CD4-positive, CD25-positive, alpha-beta regulatory T cell (primary cell): ENCODE measurements at regions not wholly inside any gene's neighbourhood (a gene's known extent, or its start where the extent isn't known, plus 50 kb on each side); places are given as distances from the start of the nearest gene placed in this dataset.

Experiments
- ATAC-seq, 2 donors: fragments of 150-1000 bp; cut with Tn5 transposase; one replicate each; pipeline ENCODE4 v1.10.0; 2021; ENCODE audit warnings: low read depth in 2 of 2, moderate number of reproducible peaks in 2 of 2, moderate library complexity in 1 of 2
- DNase-seq, 3 donors: peaks; one replicate each; pipeline versions ENCODE4 v3.0.0 to v3.0.0-alpha.2; 2012 to 2022; ENCODE audit warnings: mixed read lengths in 1 of 3
- H3K27ac ChIP-seq: one replicate; pipeline ENCODE4 v1.7.0; 2013; ENCODE audit warnings: mild to moderate bottlenecking, low read length; ENCODE audit not compliant: insufficient read depth, poor library complexity, severe bottlenecking
- H3K27me3 ChIP-seq: one replicate; pipeline ENCODE4 v1.7.0; 2013; ENCODE audit warnings: low read length; ENCODE audit not compliant: control insufficient read depth, insufficient read depth
- H3K36me3 ChIP-seq: one replicate; pipeline ENCODE4 v1.7.0; 2013; ENCODE audit warnings: mild to moderate bottlenecking, low read length, moderate library complexity; ENCODE audit not compliant: control insufficient read depth, insufficient read depth
- H3K4me1 ChIP-seq: 2 replicates; pipeline ENCODE4 v1.7.0; 2013; ENCODE audit warnings: mild to moderate bottlenecking, low read length; ENCODE audit not compliant: insufficient read depth, control insufficient read depth, poor library complexity, severe bottlenecking
- H3K4me3 ChIP-seq: one replicate; pipeline ENCODE4 v1.7.0; 2013; ENCODE audit warnings: low read depth, mild to moderate bottlenecking, low read length, moderate library complexity
- H3K9me3 ChIP-seq, 2 experiments: 1 replicate in 1 of 2; 2 replicates in 1 of 2; pipeline ENCODE4 v1.7.0; 2013; ENCODE audit warnings: low read length in 2 of 2, mild to moderate bottlenecking in 1 of 2, moderate library complexity in 1 of 2; ENCODE audit not compliant: control insufficient read depth in 2 of 2
- H3K27ac Mint-ChIP-seq, 3 donors: one replicate each; pipeline ENCODE4 v1.8.0; 2020 to 2022; ENCODE audit warnings: mild to moderate bottlenecking in 3 of 3, mixed read lengths in 3 of 3, moderate library complexity in 2 of 3
- H3K27me3 Mint-ChIP-seq: one replicate; pipeline ENCODE4 v1.8.0; 2022; ENCODE audit warnings: mild to moderate bottlenecking, mixed read lengths
- H3K36me3 Mint-ChIP-seq: one replicate; pipeline ENCODE4 v1.8.0; 2020; ENCODE audit warnings: mixed read lengths
- H3K4me1 Mint-ChIP-seq, 4 donors: one replicate each; pipeline ENCODE4 v1.8.0; 2020 to 2022; ENCODE audit warnings: mixed read lengths in 4 of 4, mild to moderate bottlenecking in 1 of 4
- H3K4me3 Mint-ChIP-seq, 4 donors: one replicate each; pipeline ENCODE4 v1.8.0; 2020 to 2022; ENCODE audit warnings: mild to moderate bottlenecking in 4 of 4, mixed read lengths in 4 of 4, moderate library complexity in 3 of 4
- H3K9me3 Mint-ChIP-seq, 7 donors: one replicate each; pipeline ENCODE4 v1.8.0; 2020 to 2022; ENCODE audit warnings: mixed read lengths in 7 of 7, mild to moderate bottlenecking in 3 of 7, moderate library complexity in 2 of 7

GRCh38 chr3:73324203-73325155 lies 263.0 kb downstream of the EBLN2 start:
- Mint-ChIP-seq H3K36me3 (no peaks in the 10 kb centered on the region), H3K27ac (no peak overlapping the region), H3K27me3 (peaks cover 5% of the 10 kb centered on the region), H3K9me3 (peaks cover 0 to 9% (median 2%) of the 10 kb centered on the region in 7 donors), H3K4me3 (no peak overlapping the region), H3K4me1 (no peaks in the 10 kb centered on the region)
- H3K27ac ChIP-seq, result no peak overlapping the region
- H3K4me1 ChIP-seq, result no peaks in the 10 kb centered on the region
- ATAC-seq (no peak), DNase-seq (no peak)
- no peaks in the 10 kb centered on the region for H3K36me3 ChIP-seq
- H3K4me3 ChIP-seq, result no peak overlapping the region
- H3K9me3 ChIP-seq, result no peaks in the 10 kb centered on the region
- H3K27me3 ChIP-seq, result no peaks in the 10 kb centered on the region

DNA sequence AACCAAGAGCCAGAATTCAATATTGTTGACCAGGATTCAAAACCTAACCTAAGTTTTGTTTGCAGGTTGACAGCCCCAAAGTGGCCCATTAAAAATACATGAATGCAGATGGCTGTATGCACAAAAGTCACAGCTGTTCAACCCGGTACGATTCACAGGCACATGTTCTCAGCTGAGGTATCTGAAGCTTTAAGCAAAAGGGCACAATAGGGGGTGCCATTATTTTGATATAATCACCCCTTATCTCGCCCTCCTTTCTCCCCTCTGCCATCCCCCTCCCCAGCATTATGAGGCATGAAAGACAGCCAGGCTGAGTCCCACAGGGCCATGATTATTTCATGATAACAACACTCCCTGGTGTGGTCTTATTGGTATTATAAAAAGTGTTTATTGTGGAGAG lies 264.9 kb downstream of the EBLN2 start:
- Mint-ChIP-seq H3K27ac (no peak overlapping the region), H3K4me1 (no peaks in the 10 kb centered on the region), H3K4me3 (no peak overlapping the region), H3K36me3 (no peaks in the 10 kb centered on the region), H3K9me3 (peaks cover 0 to 5% (median 2%) of the 10 kb centered on the region in 7 donors), H3K27me3 (peaks cover 5% of the 10 kb centered on the region)
- no peak for ATAC-seq
- no peak for DNase-seq
- Histone ChIP-seq H3K27me3 (no peaks in the 10 kb centered on the region), H3K4me3 (no peak overlapping the region), H3K27ac (no peak overlapping the region), H3K4me1 (no peaks in the 10 kb centered on the region), H3K9me3 (no peaks in the 10 kb centered on the region), H3K36me3 (no peaks in the 10 kb centered on the region)

DNA sequence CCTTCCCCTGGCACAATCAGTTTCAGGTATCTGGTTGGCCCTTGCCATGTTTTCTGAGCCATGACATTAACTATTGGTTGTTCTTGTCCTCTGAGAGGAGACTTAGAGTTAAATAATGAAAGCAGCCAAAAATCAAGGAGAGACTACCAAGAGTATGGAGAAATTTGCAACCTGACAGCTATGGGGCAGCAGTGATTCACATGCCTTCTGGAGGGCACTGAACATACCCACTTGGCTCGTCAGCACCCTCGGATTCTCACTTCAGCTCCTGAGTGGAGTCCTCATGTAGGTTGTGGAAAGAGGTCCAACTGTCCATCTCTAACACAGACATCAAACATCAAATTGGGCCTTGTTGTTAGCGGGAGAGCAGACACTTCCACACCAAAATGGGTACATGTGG lies 265.6 kb downstream of the EBLN2 start:
- H3K9me3 ChIP-seq, result no peaks in the 10 kb centered on the region
- H3K27ac ChIP-seq, result no peak overlapping the region
- no peak for DNase-seq
- H3K36me3 Mint-ChIP-seq, result no peaks in the 10 kb centered on the region
- no peaks in the 10 kb centered on the region for H3K36me3 ChIP-seq
- no peak for ATAC-seq
- H3K27ac Mint-ChIP-seq, result no peak overlapping the region
- H3K4me1 ChIP-seq, result no peaks in the 10 kb centered on the region
- H3K27me3 ChIP-seq, result no peaks in the 10 kb centered on the region
- H3K27me3 Mint-ChIP-seq, result peaks cover 5% of the 10 kb centered on the region
- no peak overlapping the region for H3K4me3 ChIP-seq
- no peak overlapping the region for H3K4me3 Mint-ChIP-seq
- no peaks in the 10 kb centered on the region for H3K4me1 Mint-ChIP-seq
- peaks cover 0 to 5% (median 2%) of the 10 kb centered on the region in 7 donors for H3K9me3 Mint-ChIP-seq
